GM15510 (cell line): ENCODE measurements at regions not wholly inside any gene's neighbourhood (a gene's known extent, or its start where the extent isn't known, plus 50 kb on each side); places are given as distances from the start of the nearest gene placed in this dataset.

Source experiments
- POLR2A ChIP-seq: IDR thresholded peaks from 3 replicates; pipeline ENCODE4 v1.6.1; 2011; ENCODE audit warnings: borderline replicate concordance; ENCODE audit not compliant: insufficient read length; ENCODE audit errors: extremely low read depth

DNA sequence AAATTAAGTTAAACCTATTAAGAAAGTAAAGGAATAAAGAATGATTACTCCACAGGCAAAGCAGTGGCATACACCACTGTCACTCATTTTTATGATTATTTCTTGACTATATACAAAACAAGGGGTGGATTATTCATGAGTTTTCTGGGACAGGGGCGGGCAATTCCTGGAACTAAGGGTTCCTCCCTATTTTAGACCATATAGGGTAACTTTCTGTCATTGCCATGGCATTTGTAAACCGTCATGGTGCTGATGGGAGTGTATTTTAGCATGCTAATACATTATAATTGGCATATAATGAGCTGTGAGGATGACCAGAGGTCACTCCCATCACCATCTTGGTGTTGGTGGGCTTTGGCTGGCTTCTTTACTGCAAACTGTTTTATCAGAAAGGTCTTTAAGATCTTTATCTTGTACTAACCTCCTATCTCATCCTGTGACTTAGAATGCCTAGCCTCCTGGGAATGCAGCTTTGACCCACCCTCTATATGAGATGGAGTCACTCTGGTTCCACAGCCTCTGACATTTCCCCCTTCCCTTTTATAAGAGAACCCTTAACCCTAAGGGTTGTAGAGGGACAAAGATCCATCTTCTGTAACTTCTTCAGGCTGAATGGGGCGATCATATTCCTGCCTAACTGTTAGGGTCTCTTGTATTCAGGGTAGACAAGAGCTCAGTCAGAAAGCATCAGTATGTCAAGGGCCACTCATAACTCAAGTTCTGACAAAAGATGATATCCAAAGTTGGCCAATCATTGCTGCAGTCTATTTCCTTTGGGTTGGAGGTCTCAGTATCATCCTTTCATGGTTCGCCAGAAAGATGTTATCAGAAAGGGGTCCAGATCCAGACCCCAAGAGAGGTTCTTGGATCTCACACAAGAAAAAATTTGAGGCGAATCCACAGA lies 79.5 kb upstream of the LIPC start:
- TF ChIP-seq POLR2A = no peak

DNA sequence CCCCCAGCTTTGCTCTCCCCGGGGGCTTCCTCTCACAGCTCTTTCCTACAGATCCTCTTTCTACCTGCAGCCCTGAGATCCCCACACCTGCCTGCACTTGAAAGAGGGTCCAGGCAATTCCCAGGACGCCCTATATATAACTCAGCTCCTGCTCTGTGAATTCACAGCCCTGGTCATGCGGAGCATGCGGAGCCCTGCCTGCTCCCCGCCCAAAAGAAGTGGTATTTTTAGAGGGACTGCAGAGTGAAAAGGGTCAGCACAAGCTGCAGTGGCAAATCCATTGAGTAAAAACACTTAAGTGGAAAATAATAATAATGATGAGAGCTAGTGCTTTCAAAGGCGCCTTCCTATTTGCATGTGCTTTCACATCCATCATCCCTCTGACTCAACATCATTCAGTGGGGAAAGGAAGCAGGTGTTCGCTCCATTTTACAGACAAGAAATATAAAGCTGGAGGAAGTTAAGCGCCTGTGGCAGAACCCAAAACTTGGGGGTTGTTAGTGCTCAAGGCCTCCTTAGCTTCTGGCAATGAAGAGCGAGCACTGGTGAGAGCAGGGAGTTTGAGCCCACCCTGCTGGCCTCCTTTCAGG lies 76.3 kb upstream of the LIPC start:
- no peak for TF ChIP-seq POLR2A

GRCh38 chr15:58355973-58356372 lies 75.8 kb upstream of the LIPC start:
- TF ChIP-seq POLR2A = no peak

GRCh38 chr15:58357529-58358476 lies 74.0 kb upstream of the LIPC start:
- no peak for TF ChIP-seq POLR2A

DNA sequence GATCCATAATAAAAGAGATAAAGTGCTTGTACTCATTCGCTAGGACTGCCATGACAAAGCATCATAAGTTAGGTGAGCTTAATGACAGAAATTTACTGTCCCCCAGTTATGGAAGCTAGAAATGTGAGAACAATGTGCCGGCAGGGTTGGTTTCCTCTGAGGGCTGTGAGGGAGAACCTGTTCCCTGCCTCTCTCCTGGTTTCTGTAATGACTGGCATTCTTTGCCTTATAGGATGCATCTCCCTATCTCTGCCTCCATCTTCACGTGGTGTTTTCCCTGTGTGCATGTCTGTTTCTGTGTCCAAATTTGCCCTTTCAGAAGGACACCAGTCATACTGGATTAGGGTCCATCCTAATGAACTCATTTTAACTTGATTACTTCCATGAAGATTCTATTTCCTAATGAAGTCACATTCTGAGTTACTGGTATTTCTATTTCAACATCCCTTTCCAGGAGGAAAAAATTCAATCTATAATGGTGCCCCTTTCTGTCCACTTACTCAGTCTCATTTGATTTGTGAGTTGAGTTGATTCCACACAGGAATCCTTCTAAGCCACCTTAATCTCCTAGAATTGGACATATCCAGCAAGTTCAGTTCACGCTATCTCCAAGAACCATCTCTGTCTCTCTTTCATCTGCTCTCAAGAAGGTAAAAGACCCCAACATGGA lies 71.2 kb upstream of the LIPC start:
- no peak for TF ChIP-seq POLR2A

- no peak for TF ChIP-seq POLR2A
Observed at GRCh38 chr15:58361273-58361759, 70.5 kb upstream of the LIPC start.

GRCh38 chr15:58362262-58362922 lies 69.4 kb upstream of the LIPC start:
- TF ChIP-seq POLR2A = no peak

DNA sequence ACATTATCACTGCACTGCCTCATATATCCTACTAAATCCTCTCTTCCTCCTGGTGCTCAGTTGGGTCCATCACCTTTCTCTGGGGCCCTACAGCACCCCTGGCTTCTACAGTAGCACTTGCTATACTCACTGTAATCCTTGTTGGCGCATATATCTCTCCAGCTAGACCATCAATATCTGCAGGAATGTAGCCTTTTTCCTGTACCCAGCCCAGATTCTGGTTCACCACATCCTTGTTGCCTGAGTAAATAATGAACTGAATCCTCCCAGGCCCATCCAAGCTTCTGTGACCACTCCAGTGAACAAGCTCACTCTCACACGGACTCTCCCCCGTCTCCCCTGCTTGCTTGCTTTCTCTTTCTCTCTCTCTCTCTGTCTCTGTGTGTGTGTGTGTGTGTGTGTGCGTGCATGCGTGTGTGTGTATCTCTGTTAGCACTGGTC lies 62.5 kb upstream of the LIPC start:
- no peak for TF ChIP-seq POLR2A

GRCh38 chr15:58369956-58370355 lies 61.8 kb upstream of the LIPC start:
- no peak for TF ChIP-seq POLR2A

DNA sequence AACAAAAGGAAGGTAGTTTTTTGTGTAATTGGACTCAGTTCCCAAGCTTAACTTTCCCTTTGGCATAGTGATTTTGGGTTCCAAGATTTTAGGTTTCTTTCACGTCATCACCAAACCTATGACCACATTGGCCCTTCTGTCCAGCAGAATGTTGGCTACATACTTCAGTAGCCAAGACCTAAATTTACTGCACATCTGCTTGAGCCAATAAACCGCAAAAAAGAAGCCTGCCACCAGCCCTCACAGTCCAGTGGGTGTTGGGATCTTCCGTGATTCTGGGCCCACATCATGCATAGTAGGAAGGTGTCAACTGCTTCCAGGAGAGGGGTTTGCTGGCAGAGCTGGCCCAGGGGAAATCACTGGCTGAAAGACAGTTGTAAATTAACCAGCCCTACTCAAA lies 57.6 kb upstream of the LIPC start:
- no peak for TF ChIP-seq POLR2A

DNA sequence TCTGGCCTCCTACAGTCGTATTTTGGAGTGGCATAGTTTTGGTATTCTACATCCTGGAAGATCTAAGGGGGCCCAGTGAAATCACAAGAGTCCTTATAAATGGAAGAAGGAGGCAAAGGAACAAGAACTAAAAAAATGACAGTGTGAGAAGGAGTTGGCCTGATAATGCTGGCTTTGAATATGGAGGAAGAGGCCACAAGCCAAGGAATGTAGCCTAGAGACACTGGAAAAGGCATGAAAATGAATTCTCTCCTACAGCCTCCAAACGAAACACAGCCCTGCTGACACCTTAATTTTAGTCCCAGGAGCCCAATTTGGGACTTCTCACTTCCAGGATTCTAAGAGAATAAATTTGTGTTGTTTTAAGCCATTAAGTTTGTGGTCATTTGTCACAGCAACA lies 54.6 kb upstream of the LIPC start:
- TF ChIP-seq POLR2A = no peak

DNA sequence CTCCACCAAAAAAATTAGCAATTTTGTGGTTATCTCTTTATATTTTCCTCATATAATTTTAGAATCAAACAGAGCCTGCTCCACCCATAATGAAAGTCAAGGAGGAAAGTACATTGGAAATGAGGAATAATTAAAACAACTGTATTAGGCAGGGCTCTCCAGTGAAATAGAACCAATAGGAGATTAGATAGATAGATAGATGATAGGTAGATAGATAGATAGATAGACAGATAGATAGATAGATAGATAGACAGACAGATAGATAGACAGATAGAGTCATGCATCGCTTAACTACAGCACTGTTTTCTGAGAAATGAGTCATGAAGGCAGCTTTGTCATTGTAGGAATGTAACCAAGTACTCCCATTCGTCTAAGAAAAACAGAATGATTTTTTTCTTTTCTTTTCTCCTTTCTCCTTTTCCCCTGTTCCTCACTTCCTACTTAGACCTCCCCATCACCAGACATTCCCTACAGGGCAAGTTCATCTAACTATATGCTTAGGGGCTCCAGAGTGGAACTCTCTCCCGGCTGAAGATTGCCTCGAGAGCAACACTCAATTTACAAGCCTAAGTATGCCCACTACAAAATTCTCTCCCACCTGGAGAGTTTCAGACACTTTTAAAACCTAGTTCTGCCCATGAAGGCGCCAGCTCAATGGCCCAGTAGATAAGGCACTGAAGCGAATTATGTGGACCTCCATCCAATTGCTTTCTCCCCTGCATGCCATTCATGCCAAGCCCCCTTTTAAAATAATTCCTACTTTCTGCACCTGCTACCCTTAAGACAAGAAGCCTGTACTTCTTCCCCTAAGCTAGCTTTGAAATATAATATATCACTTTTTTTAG lies 53.3 kb upstream of the LIPC start:
- TF ChIP-seq POLR2A = no peak
